Suprapubic skin (tissue), 3 donors: ENCODE measurements at regions not wholly inside any gene's neighbourhood (a gene's known extent, or its start where the extent isn't known, plus 50 kb on each side); places are given as distances from the start of the nearest gene placed in this dataset.

Experiments
- CTCF ChIP-seq, 2 donors: fragments of 200-600 bp in 1 of 2; fragments of 450-650 bp in 1 of 2; sonication (generic) in 1 of 2; IDR thresholded peaks; one replicate each; pipeline ENCODE4 v1.5.1; 2016 to 2019; ENCODE audit warnings: antibody characterized with exemption in 2 of 2, mild to moderate bottlenecking in 1 of 2, moderate library complexity in 1 of 2
- EP300 ChIP-seq: sonication (generic); formaldehyde crosslinking; IDR thresholded peaks from one replicate; pipeline ENCODE4 v1.6.1; 2017; ENCODE audit warnings: antibody characterized with exemption

GRCh38 chr3:187873843-187874242 is 128.6 kb upstream of the BCL6 start:
- TF ChIP-seq EP300 (no peak), CTCF (IDR thresholded peaks at IDR 0.05) (no peak)
